Endothelial cell of umbilical vein (primary cell): ENCODE measurements at regions not wholly inside any gene's neighbourhood (a gene's known extent, or its start where the extent isn't known, plus 50 kb on each side); places are given as distances from the start of the nearest gene placed in this dataset.

Experiments
- BruUV-seq: library from RNA; stranded (reverse); fragments of 400-500 nt; replicated peaks from 2 replicates; lab custom pipeline; 2021; lab: Mats Ljungman, UMichigan
- CTCF ChIA-PET: fragments of 300-600, 350-600 bp; sonication (Branson Sonifier 250); formaldehyde crosslinking; loops from one replicate; lab custom pipeline; 2021; ENCODE audit warnings: antibody characterized with exemption, inconsistent platforms; lab: Charles Lee
- POLR2A ChIA-PET: fragments of 300-600, 350-600 bp; sonication (Branson Sonifier 250); formaldehyde crosslinking; loops from one replicate; lab custom pipeline; 2021; ENCODE audit warnings: antibody characterized with exemption, inconsistent platforms; lab: Charles Lee
- DNase-seq: peaks from one replicate; pipeline ENCODE4 v3.0.0-alpha.2; 2011; ENCODE audit warnings: low read depth, low spot score
- FAIRE-seq: peaks from 2 replicates; lab custom pipeline; 2011; peaks lifted over from hg19 to GRCh38; lab: Jason Lieb, UNC
- H2AFZ ChIP-seq: 2 replicates; pipeline ENCODE4 v1.6.0; 2012; ENCODE audit warnings: low read depth, low read length, control low read depth, inconsistent platforms
- H3K27ac ChIP-seq: 2 replicates; pipeline ENCODE4 v1.5.1; 2011; ENCODE audit warnings: low read depth, mild to moderate bottlenecking, control low read depth, low read length, moderate library complexity; ENCODE audit not compliant: insufficient read depth
- H3K27me3 ChIP-seq, 2 experiments: 2 replicates each; pipeline versions ENCODE4 v1.6.0 to v1.6.1; 2011; ENCODE audit warnings: low read length in 2 of 2, mixed read lengths in 1 of 2; ENCODE audit not compliant: control insufficient read depth in 2 of 2, insufficient read depth in 2 of 2
- H3K36me3 ChIP-seq, 2 experiments: 2 replicates in 1 of 2; 3 replicates in 1 of 2; pipeline ENCODE4 v1.5.1; 2011; ENCODE audit warnings: low read length in 2 of 2, mild to moderate bottlenecking in 1 of 2, moderate library complexity in 1 of 2; ENCODE audit not compliant: control insufficient read depth in 2 of 2, insufficient read depth in 2 of 2; ENCODE audit errors: extremely low read depth in 1 of 2
- H3K4me1 ChIP-seq: 3 replicates; pipeline ENCODE4 v1.5.1; 2011; ENCODE audit warnings: mild to moderate bottlenecking, low read length; ENCODE audit not compliant: control insufficient read depth, insufficient read depth; ENCODE audit errors: extremely low read depth
- H3K4me2 ChIP-seq: 2 replicates; pipeline ENCODE4 v1.6.1; 2011; ENCODE audit warnings: low read length, control low read depth, mixed read lengths; ENCODE audit not compliant: insufficient read depth
- H3K4me3 ChIP-seq, 3 experiments: fragments of 200-600 bp in 1 of 3; sonication (generic), shearing (Covaris generic) in 1 of 3; replicated peaks in 1 of 3; 2 replicates each; pipeline ENCODE4 v1.5.1; 2011 to 2016; ENCODE audit warnings: control low read depth in 3 of 3, low read length in 3 of 3, mild to moderate bottlenecking in 2 of 3, inconsistent platforms in 1 of 3, low read depth in 1 of 3, moderate library complexity in 1 of 3; ENCODE audit not compliant: insufficient read depth in 1 of 3
- H3K79me2 ChIP-seq: 2 replicates; pipeline ENCODE4 v1.6.0; 2012; ENCODE audit warnings: low read length, inconsistent platforms; ENCODE audit not compliant: control insufficient read depth, insufficient read depth
- H3K9ac ChIP-seq: replicated peaks from 2 replicates; pipeline ENCODE3; 2011; ENCODE audit warnings: low read length, control low read depth; ENCODE audit not compliant: insufficient read depth; ENCODE audit errors: extremely low read depth
- H3K9me1 ChIP-seq: replicated peaks from 3 replicates; pipeline ENCODE4 v1.6.0; 2011; ENCODE audit warnings: mild to moderate bottlenecking, low read length; ENCODE audit not compliant: control insufficient read depth, insufficient read depth; ENCODE audit errors: extremely low read depth
- H3K9me3 ChIP-seq: replicated peaks from 2 replicates; pipeline ENCODE4 v1.5.1; 2012; ENCODE audit warnings: low read length, inconsistent platforms; ENCODE audit not compliant: control insufficient read depth, insufficient read depth
- H4K20me1 ChIP-seq: replicated peaks from 2 replicates; pipeline ENCODE3; 2011; ENCODE audit warnings: mild to moderate bottlenecking, low read length; ENCODE audit not compliant: control insufficient read depth, insufficient read depth; ENCODE audit errors: extremely low read depth
- CTCF ChIP-seq, 2 donors: IDR thresholded peaks; 1 replicate in 1 of 2; 2 replicates in 1 of 2; pipeline ENCODE4 v1.5.1; 2011; ENCODE audit warnings: low read length in 2 of 2, mild to moderate bottlenecking in 2 of 2, moderate library complexity in 2 of 2, control low read depth in 1 of 2, inconsistent platforms in 1 of 2, low read depth in 1 of 2; ENCODE audit not compliant: insufficient read depth in 1 of 2; ENCODE audit errors: extremely low read depth in 1 of 2
- MAX ChIP-seq: IDR thresholded peaks from 2 replicates; pipeline ENCODE4 v1.6.1; 2011; ENCODE audit not compliant: insufficient read depth, insufficient read length
- dilution Hi-C: fragments of 300-500 bp; cut with MboI; formaldehyde crosslinking; loops from one replicate; pipeline ENCODE4 v1.15.0; 2019; ENCODE audit warnings: low sequenced_read_pairs; ENCODE audit not compliant: extremely low pct_ligation_motif_present
- intact Hi-C: fragments of 100-400 bp; cut with micrococcal nuclease; formaldehyde crosslinking; loops from one replicate; pipeline ENCODE4 v1.10.0; 2022

GRCh38 chr15:46312133-46312740 lies 677.4 kb downstream of the SQOR start:
- ChIA-PET POLR2A (no interaction called here), CTCF (interaction anchor here (0.5 to 3.7 kb wide), 21 partner anchors 9 to 1973 kb away, joined by 3 to 48 read pairs (median 5); no protein-coding TSS in a partner anchor)
- BruUV-seq = no TSS peak

More at GRCh38 chr15:46312133-46312740, 677.4 kb downstream of the SQOR start:
- no peak overlapping the region for H3K27ac ChIP-seq
- H3K79me2 ChIP-seq = no peaks in the 10 kb centered on the region
- dilution Hi-C loops = no loop called here
- no peaks in the 10 kb centered on the region for H3K9me1 ChIP-seq
- H3K9ac ChIP-seq = no peak overlapping the region
- H3K4me3 ChIP-seq = no peak overlapping the region
- no peaks in the 10 kb centered on the region for H3K4me1 ChIP-seq
- H3K4me2 ChIP-seq = no peak overlapping the region
- H4K20me1 ChIP-seq = no peaks in the 10 kb centered on the region
- H3K27me3 ChIP-seq = peaks cover 0 to 3% of the 10 kb centered on the region in 2 experiments
- no peaks in the 10 kb centered on the region for H3K9me3 ChIP-seq
- intact Hi-C loops = loop anchor here (1.0 to 5.0 kb wide), 8 partner anchors 219 to 1975 kb away; no protein-coding TSS in a partner anchor
- TF ChIP-seq MAX (no peak), CTCF (IDR thresholded peaks at IDR 0.05; ENCODE audit: extremely low read depth in 1 of 2, insufficient read depth in 1 of 2, low read depth in 1 of 2, low read length in 2 of 2) (peak; percentile 82 to 86)
- no peak overlapping the region for H2AFZ ChIP-seq
- no peaks in the 10 kb centered on the region for H3K36me3 ChIP-seq
- peak; percentile 71 for DNase-seq
- FAIRE-seq = peak; percentile 81
